ENCODE measurements at regions not wholly inside any gene's neighbourhood (a gene's known extent, or its start where the extent isn't known, plus 50 kb on each side); places are given as distances from the start of the nearest gene placed in this dataset.
"Not testable (repeated sequence)": the region's sequence is repeated elsewhere in the genome, so short reads cannot be mapped to it uniquely, and the experiment has no call there.

DNA sequence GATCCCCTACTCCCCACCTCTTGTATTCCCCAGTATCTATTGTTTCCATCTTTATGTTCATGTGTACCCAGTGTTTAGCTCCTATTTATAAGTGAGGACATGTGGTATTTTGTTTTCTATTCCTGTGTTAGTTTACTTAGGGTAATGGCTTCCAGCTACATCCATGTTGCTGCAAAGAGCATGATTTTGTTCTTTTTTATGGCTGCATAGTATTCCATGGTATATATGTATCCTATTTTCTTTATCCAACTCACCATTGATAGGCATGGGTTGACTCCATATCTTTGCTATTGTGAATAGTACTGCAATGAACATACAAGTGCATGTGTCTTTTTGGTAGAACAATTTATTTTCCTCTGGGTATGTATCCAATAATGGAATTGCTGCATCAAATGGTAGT is 154.6 kb upstream of the POGK start:
- CTCF ChIA-PET, H3K27ac Mint-ChIP-seq, H3K36me3 Mint-ChIP-seq, DNase-seq, H3K9me3 Mint-ChIP-seq, H3K4me3 Mint-ChIP-seq, H3K4me1 Mint-ChIP-seq, H3K27me3 Mint-ChIP-seq: not testable (repeated sequence)

DNA sequence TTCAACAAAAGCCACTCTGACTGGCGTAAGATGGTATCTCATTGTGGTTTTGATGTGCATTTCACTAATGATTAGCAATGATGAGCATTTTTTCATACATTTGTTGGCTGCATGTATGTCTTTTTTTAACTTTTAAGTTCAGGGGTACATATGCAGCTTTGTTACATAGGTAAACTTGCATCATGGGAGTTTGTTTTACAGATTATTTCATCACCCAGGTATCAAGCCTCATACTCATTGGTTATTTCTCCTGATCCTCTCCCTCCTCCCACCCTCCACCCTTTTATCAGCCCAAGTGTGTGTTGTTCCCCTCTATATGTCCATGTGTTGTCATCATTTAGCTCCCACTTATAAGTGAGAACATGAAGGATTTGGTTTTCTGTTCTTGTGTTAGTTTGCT is 154.1 kb upstream of the POGK start:
- Mint-ChIP-seq H3K36me3 (no peaks in the 10 kb centered on the region), H3K27me3 (no peaks in the 10 kb centered on the region), H3K27ac (no peak overlapping the region), H3K4me1 (no peaks in the 10 kb centered on the region), H3K9me3 (peaks cover 7% of the 10 kb centered on the region), H3K4me3 (no peak overlapping the region)
- DNase-seq = no peak
- CTCF ChIA-PET = no interaction called here

DNA sequence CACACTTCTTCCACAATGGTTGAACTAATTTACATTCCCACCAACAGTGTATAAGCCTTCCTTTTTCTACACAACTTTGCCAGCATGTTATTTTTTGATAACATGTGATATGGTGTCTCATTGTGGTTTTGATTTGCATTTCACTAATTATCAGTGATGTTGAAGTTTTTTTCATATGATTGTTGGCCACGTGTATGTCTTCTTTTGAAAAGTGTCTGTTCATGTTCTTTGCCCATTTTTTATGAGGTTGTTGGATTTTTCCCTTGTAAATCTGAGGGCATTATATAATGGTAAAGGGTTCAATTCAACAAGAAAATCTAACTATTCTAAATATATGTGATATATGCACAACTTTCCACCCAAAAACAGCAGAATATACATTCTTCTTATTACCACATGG is 153.4 kb upstream of the POGK start:
- H3K27ac Mint-ChIP-seq, H3K27me3 Mint-ChIP-seq, H3K4me3 Mint-ChIP-seq, DNase-seq, H3K4me1 Mint-ChIP-seq, CTCF ChIA-PET, H3K36me3 Mint-ChIP-seq, H3K9me3 Mint-ChIP-seq: not testable (repeated sequence)

DNA sequence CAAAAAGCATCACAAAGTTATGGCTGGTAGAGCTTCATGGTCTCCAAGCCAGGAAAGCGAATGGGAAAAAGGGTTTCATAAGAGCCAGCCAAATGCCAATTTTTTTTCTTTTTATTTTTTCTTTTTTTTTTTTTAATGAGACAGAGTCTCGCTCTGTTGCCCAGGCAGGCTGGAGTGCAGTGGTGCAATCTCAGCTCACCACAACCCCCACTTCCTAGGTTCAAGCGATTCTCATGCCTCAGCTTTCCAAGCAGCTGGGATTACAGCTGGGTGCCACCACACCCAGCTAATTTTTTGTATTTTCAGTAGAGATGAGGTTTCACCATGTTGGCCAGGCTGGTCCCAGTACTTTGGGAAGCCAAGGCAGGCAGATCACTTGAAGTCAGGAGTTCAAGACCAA is 148.7 kb upstream of the POGK start:
- H3K9me3 Mint-ChIP-seq, CTCF ChIA-PET, H3K4me1 Mint-ChIP-seq, DNase-seq, H3K36me3 Mint-ChIP-seq, H3K27me3 Mint-ChIP-seq, H3K27ac Mint-ChIP-seq, H3K4me3 Mint-ChIP-seq: not testable (repeated sequence)

DNA sequence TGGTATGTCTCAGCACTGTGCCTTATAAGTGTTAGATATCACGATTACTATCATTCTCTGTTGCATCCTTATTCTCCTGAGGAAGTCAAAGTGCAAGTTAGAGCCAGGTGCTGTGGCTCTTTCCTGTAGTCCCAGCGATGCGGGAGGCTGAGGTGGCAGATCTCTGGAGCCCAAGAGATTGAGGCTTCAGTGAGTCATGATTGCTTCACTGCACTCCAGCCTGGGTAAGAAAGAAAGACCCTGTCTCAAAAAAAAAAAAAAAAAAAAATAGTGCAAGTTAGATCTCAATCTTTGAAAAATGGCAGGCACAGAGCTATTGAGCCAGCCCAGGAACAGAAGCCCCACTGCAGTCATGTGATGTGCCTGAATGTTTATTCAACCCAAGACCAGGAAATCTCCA is 147.8 kb upstream of the POGK start:
- CTCF ChIA-PET = no interaction called here
- no peaks in the 10 kb centered on the region for H3K4me1 Mint-ChIP-seq
- H3K27ac Mint-ChIP-seq = no peak overlapping the region
- peaks cover under 1% of the 10 kb centered on the region for H3K9me3 Mint-ChIP-seq
- DNase-seq = no peak
- no peaks in the 10 kb centered on the region for H3K27me3 Mint-ChIP-seq
- H3K4me3 Mint-ChIP-seq = no peak overlapping the region
- no peaks in the 10 kb centered on the region for H3K36me3 Mint-ChIP-seq

DNA sequence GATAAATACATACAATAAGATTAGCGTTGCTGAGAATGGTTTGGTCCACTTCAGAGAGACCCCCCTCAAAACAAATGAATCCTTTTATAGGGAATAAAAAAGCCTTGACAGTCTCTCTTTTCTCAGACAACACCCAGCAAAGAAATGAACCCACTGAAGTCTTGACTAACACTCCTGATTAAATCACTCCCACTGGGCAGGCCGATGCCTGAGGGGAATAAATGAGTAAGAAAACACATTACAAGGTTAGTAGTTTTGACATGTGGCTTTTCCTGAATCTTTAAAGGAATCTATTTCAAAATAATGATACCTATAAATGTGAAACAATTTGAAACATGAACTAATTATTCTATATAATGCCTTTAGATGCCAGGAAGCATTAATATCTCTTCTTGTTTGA is 146.9 kb upstream of the POGK start:
- CTCF ChIA-PET = no interaction called here
- no peak overlapping the region for H3K27ac Mint-ChIP-seq
- H3K4me3 Mint-ChIP-seq = no peak overlapping the region
- H3K4me1 Mint-ChIP-seq = no peaks in the 10 kb centered on the region
- H3K27me3 Mint-ChIP-seq = no peaks in the 10 kb centered on the region
- no peaks in the 10 kb centered on the region for H3K9me3 Mint-ChIP-seq
- H3K36me3 Mint-ChIP-seq = no peaks in the 10 kb centered on the region
- DNase-seq = no peak

DNA sequence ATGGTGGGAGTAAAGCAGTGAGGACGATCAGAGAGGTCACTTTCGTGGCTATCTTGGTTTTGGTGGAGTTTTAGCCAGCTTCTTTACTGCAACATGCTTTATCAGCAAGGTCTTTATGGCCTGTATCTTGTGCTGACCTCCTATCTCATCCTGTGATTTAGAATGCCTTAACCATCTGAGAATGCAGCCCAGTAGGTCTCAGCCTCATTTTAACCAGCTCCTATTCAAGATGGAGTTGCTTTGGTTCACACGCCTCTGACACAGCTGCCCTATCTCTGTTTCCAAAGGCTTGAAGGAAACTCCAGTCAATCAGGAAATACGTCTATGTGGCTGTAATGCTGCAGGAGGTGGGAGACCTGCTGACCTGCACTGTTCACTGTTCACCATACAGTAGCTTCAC is 146.1 kb upstream of the POGK start:
- CTCF ChIA-PET = no interaction called here
- DNase-seq = no peak
- H3K27ac Mint-ChIP-seq = no peak overlapping the region
- no peaks in the 10 kb centered on the region for H3K27me3 Mint-ChIP-seq
- no peaks in the 10 kb centered on the region for H3K4me1 Mint-ChIP-seq
- H3K4me3 Mint-ChIP-seq = no peak overlapping the region
- H3K9me3 Mint-ChIP-seq = no peaks in the 10 kb centered on the region
- H3K36me3 Mint-ChIP-seq = no peaks in the 10 kb centered on the region

DNA sequence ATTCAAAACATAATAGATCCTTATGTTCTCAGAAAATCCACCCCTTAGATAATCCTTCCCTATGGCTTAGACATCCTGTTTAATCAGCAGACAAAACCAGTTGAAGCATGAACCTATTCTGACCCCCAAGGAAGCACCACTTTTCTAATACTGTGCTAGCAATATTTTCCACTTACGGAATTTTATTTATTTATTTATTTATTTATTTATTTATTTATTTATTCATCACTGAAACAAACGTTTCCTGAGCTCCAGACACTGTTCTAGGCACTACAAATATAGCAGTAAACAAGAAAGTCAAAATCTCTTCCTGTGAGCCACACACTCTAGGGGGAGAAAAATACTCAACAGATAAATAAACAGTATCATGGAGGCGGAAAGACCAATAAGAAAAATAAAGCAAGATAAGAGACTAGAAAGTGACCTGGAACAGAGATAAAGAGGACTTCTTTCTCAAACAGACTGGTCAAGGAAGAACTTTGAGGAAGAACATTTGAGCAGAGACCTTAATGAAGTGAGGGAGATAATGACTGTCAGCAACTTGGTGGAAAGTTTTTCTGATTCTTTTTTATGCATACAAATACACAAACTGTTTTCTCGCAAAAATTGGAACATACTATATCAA is 145.5 kb upstream of the POGK start:
- H3K4me1 Mint-ChIP-seq = no peaks in the 10 kb centered on the region

DNA sequence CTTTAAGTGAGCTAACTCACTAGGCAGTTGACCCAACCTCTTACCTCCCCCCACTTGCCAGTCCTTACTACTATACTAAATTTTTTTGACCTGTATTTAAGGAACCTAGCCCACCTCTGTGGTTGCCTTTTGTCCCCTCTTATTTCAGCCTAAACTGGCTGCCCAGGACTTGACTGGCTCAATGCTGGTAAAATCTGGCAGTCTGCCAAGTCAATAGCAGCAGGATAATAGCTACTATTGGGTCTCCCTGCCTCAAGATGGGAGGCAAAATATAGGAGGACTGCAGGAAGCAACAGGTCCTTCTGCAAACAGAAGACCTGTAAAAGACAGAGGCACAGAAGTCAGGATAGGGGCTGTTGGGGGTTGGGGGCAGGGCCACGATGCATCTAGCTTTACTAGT is 144.2 kb upstream of the POGK start:
- no peak overlapping the region for H3K4me3 Mint-ChIP-seq
- H3K27me3 Mint-ChIP-seq = no peaks in the 10 kb centered on the region
- H3K4me1 Mint-ChIP-seq = no peaks in the 10 kb centered on the region
- H3K9me3 Mint-ChIP-seq = no peaks in the 10 kb centered on the region
- H3K36me3 Mint-ChIP-seq = no peaks in the 10 kb centered on the region
- no peak overlapping the region for H3K27ac Mint-ChIP-seq
- no peak for DNase-seq
- CTCF ChIA-PET = no interaction called here

More for the DNA sequence above, 145.5 kb upstream of the POGK start:
- CTCF ChIA-PET = no interaction called here
- no peak for DNase-seq
- H3K9me3 Mint-ChIP-seq = no peaks in the 10 kb centered on the region
- no peak overlapping the region for H3K4me3 Mint-ChIP-seq
- H3K27me3 Mint-ChIP-seq = no peaks in the 10 kb centered on the region
- H3K36me3 Mint-ChIP-seq = no peaks in the 10 kb centered on the region
- no peak overlapping the region for H3K27ac Mint-ChIP-seq

DNA sequence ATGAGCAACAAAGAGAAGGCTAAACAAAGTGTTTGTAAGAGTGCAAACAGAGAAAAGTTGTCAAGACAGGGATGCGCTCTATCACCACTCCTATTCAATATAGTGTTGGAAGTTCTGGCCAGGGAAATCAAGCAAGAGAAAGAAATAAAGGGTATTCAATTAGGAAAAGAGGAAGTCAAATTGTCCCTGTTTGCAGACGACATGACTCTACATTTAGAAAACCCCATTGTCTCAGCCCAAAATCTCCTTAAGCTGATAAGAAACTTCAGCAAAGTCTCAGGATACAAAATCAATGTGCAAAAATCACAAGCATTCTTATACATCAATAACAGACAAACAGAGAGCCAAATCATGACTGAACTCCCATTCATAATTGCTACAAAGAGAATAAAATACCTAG is 143.4 kb upstream of the POGK start:
- not testable (repeated sequence) for H3K27ac Mint-ChIP-seq, H3K36me3 Mint-ChIP-seq

DNA sequence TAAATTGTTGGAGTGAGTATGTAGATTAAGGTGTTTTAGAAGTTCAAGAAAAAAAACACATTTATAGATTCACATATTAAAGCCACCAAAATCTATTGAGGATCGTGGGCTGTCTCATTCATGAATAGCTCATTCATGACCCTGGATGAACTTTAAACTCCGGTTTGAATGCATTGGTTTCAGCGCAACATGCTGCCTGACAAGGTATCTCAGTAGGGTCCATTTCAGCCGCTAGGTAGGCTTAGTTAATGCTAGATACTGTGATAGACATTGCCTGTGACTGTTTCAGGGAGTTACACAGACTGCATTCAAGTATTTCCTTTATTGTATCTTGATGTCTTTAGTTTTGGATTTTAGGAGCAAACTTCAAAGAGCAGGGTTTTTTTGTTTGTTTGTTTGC is 140.5 kb upstream of the POGK start:
- H3K9me3 Mint-ChIP-seq = no peaks in the 10 kb centered on the region
- CTCF ChIA-PET = no interaction called here
- no peaks in the 10 kb centered on the region for H3K36me3 Mint-ChIP-seq
- H3K27ac Mint-ChIP-seq = no peak overlapping the region
- DNase-seq = no peak
- no peak overlapping the region for H3K4me3 Mint-ChIP-seq
- H3K4me1 Mint-ChIP-seq = no peaks in the 10 kb centered on the region
- H3K27me3 Mint-ChIP-seq = no peaks in the 10 kb centered on the region

More for the DNA sequence above, 143.4 kb upstream of the POGK start:
- H3K27me3 Mint-ChIP-seq, H3K4me3 Mint-ChIP-seq, H3K9me3 Mint-ChIP-seq, H3K4me1 Mint-ChIP-seq, DNase-seq, CTCF ChIA-PET: not testable (repeated sequence)

DNA sequence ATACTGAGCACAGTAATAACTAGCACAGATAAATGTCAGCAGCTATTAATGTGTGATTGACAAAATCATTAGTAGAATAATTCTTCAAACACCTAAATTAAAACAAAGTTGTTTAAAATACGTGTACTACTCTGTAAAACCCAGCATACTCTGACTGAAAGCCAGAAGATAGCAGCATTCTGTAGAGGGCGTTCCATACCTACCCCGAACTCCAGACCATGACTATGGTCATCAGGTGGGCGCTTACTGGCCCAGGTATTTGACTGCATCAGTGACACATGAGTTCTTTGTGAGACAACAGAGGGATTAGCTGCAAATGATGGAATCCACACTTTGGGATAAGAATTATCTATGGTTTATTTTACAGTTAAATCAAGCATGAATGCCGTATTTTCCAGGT is 139.7 kb upstream of the POGK start:
- CTCF ChIA-PET = no interaction called here
- DNase-seq = no peak
- Mint-ChIP-seq H3K4me1 (no peaks in the 10 kb centered on the region), H3K27me3 (no peaks in the 10 kb centered on the region), H3K4me3 (no peak overlapping the region), H3K27ac (no peak overlapping the region), H3K9me3 (no peaks in the 10 kb centered on the region), H3K36me3 (no peaks in the 10 kb centered on the region)

DNA sequence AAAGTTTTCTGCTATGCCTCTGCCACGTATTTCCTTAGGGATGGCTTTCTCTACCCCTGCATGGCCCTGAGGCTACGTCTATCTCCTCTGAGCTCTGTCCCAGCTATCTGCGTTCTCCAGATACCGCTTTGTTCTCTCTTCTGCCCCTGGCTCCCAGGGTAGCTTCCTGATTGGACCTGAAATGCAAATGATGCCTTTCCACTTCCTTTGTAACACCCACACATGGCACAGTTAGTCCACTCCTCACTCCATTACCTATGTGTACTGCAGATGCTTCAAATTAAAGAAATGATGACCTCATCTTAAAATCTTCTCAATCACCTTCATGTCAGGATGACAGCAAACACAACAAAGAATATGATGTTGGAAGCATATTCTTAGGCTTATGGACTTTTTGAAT is 138.6 kb upstream of the POGK start:
- Mint-ChIP-seq H3K4me1 (no peaks in the 10 kb centered on the region), H3K9me3 (no peaks in the 10 kb centered on the region), H3K36me3 (no peaks in the 10 kb centered on the region), H3K4me3 (no peak overlapping the region), H3K27me3 (no peaks in the 10 kb centered on the region), H3K27ac (no peak overlapping the region)
- CTCF ChIA-PET = no interaction called here
- DNase-seq = no peak

DNA sequence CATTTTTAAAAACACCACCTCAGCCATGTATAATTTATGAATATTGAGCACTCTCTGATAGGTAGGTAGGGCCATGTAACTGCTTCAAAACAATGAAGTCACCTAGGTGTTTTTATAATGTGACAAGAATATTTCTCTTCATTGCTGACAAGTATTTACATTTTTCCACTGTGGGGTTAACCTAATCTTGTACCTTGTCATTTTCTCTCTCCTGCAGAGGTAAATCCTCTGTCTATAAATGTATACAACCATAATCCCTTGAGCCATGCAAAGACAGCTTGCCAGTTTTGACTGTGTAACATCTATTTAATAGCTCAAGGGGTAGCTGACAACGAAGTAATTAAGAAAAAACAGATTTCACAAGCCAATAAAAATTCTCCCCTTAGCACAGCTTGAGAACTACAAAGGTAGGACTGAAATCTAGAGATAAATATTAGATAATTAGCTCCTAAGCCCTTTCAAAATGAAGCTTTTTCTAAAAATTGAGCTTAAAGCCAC is 137.6 kb upstream of the POGK start:
- CTCF ChIA-PET = no interaction called here
- Mint-ChIP-seq H3K27me3 (no peaks in the 10 kb centered on the region), H3K4me1 (no peaks in the 10 kb centered on the region), H3K36me3 (no peaks in the 10 kb centered on the region), H3K9me3 (no peaks in the 10 kb centered on the region), H3K4me3 (no peak overlapping the region), H3K27ac (no peak overlapping the region)
- DNase-seq = no peak

DNA sequence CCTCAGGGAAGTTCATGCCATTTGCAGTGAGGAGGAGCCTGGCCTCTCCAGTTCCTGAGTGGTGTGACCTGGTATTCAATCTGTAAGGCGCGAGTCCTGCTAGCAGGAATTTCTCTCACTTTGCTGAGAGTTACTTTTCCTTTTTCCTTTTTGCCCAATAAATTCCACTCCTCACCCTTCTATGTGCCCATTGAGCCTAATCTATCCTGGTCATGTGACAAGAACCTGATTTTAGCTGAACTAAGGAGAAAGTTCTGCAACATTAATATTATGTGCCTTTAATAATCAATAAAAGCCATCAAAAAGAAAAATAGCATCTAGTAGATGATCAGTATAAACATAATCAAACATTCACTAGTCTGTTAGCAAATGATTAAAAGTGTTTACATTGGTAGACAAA is 136.1 kb upstream of the POGK start:
- Mint-ChIP-seq H3K27me3 (no peaks in the 10 kb centered on the region), H3K4me1 (no peaks in the 10 kb centered on the region), H3K36me3 (no peaks in the 10 kb centered on the region), H3K4me3 (no peak overlapping the region), H3K27ac (no peak overlapping the region), H3K9me3 (no peaks in the 10 kb centered on the region)
- DNase-seq = no peak
- CTCF ChIA-PET = no interaction called here
